ENCODE measurements at regions not wholly inside any gene's neighbourhood (a gene's known extent, or its start where the extent isn't known, plus 50 kb on each side); places are given as distances from the start of the nearest gene placed in this dataset.

- TF ChIP-seq CTCF (IDR thresholded peaks at IDR 0.05; ENCODE audit: control extremely low read depth in 1 of 3, insufficient read depth in 1 of 3, low read depth in 1 of 3, low read length in 3 of 3): no peak
- no peak for TF ChIP-seq SIRT6 (IDR thresholded peaks at IDR 0.05; ENCODE audit: low read length)
Observed at GRCh38 chr2:117067900-117068299, 746.6 kb upstream of the DDX18 start (continued).
